Hepatocyte (in vitro differentiated cells): ENCODE measurements at regions not wholly inside any gene's neighbourhood (a gene's known extent, or its start where the extent isn't known, plus 50 kb on each side); places are given as distances from the start of the nearest gene placed in this dataset.

Source experiments
- DNase-seq: peaks from one replicate; pipeline ENCODE4 v3.0.0-alpha.2; 2016; ENCODE audit warnings: low spot score
- H2AFZ ChIP-seq: fragments of 200-600 bp; sonication (generic); 2 replicates; pipeline ENCODE4 v1.6.0; 2016; ENCODE audit warnings: antibody characterized with exemption, mild to moderate bottlenecking
- H3K27ac ChIP-seq: fragments of 200-600 bp; sonication (generic); 2 replicates; pipeline ENCODE4 v1.5.1; 2016; ENCODE audit warnings: mild to moderate bottlenecking
- H3K27me3 ChIP-seq: fragments of 200-600 bp; sonication (generic); 2 replicates; pipeline ENCODE4 v1.6.1; 2016
- H3K36me3 ChIP-seq: fragments of 200-600 bp; sonication (generic); replicated peaks from 2 replicates; pipeline ENCODE4 v1.5.1; 2016; ENCODE audit warnings: low read depth; ENCODE audit not compliant: insufficient read depth
- H3K4me1 ChIP-seq: fragments of 200-600 bp; sonication (generic); 2 replicates; pipeline ENCODE4 v1.5.1; 2016; ENCODE audit warnings: mild to moderate bottlenecking, moderate library complexity; ENCODE audit not compliant: insufficient read depth
- H3K4me2 ChIP-seq: fragments of 200-600 bp; sonication (generic); 2 replicates; pipeline ENCODE4 v1.6.0; 2016
- H3K4me3 ChIP-seq: fragments of 200-600 bp; sonication (generic); 2 replicates; pipeline ENCODE4 v1.5.1; 2016; ENCODE audit warnings: mild to moderate bottlenecking
- H3K79me2 ChIP-seq: fragments of 200-600 bp; sonication (generic); 2 replicates; pipeline ENCODE4 v1.6.0; 2017; ENCODE audit warnings: mild to moderate bottlenecking
- H3K9me2 ChIP-seq: fragments of 200-600 bp; sonication (generic); replicated peaks from 2 replicates; pipeline ENCODE4 v1.6.0; 2017; ENCODE audit warnings: mild to moderate bottlenecking; ENCODE audit not compliant: insufficient read depth
- H3K9me3 ChIP-seq: fragments of 200-600 bp; sonication (generic); 2 replicates; pipeline ENCODE4 v1.5.1; 2016; ENCODE audit warnings: low read depth, mild to moderate bottlenecking
- H4K20me1 ChIP-seq: fragments of 200-600 bp; sonication (generic); 2 replicates; pipeline ENCODE4 v1.6.0; 2016; ENCODE audit warnings: mild to moderate bottlenecking; ENCODE audit not compliant: insufficient read depth, poor library complexity, severe bottlenecking
- CTCF ChIP-seq: fragments of 200-600 bp; sonication (generic); IDR thresholded peaks from 2 replicates; pipeline ENCODE4 v1.5.1; 2016; ENCODE audit warnings: antibody characterized with exemption, mild to moderate bottlenecking; ENCODE audit not compliant: poor library complexity
- EZH2 ChIP-seq: fragments of 200-600 bp; sonication (generic); IDR thresholded peaks from 2 replicates; pipeline ENCODE4 v1.6.1; 2016; ENCODE audit warnings: antibody characterized with exemption, mild to moderate bottlenecking, borderline replicate concordance
- EZH2phosphoT487 ChIP-seq: fragments of 200-600 bp; sonication (generic); IDR thresholded peaks from one replicate; pipeline ENCODE4 v1.6.1; 2018; ENCODE audit warnings: antibody characterized with exemption, mild to moderate bottlenecking, low read depth, moderate library complexity; ENCODE audit not compliant: unreplicated experiment, severe bottlenecking
- WGBS: methylation state at CpG from one replicate; pipeline ENCODE4 v1.1.6; 2016; ENCODE audit warnings: low lambda C conversion rate; ENCODE audit errors: missing lambda C conversion rate; 5-methylcytosine and 5-hydroxymethylcytosine counted together

- H2AFZ ChIP-seq, result no peak overlapping the region
- H3K4me2 ChIP-seq, result no peak overlapping the region
- H3K4me3 ChIP-seq, result no peak overlapping the region
- no peak overlapping the region for H3K27ac ChIP-seq
- H3K9me3 ChIP-seq, result no peaks in the 10 kb centered on the region
- no peaks in the 10 kb centered on the region for H3K79me2 ChIP-seq
- DNase-seq, result no peak
- H3K27me3 ChIP-seq, result no peaks in the 10 kb centered on the region
- H3K36me3 ChIP-seq, result no peaks in the 10 kb centered on the region
- no peaks in the 10 kb centered on the region for H4K20me1 ChIP-seq
- no peak for TF ChIP-seq EZH2
- no peak for TF ChIP-seq CTCF
- TF ChIP-seq EZH2phosphoT487, result no peak
- H3K4me1 ChIP-seq, result no peaks in the 10 kb centered on the region
- WGBS, result 86% methylated on average over 6 of the region's 6 CpGs
- H3K9me2 ChIP-seq, result no peaks in the 10 kb centered on the region
Observed at GRCh38 chr10:130739016-130739756, 572.3 kb downstream of the TCERG1L start.

- H3K4me1 ChIP-seq, result no peaks in the 10 kb centered on the region
- TF ChIP-seq EZH2phosphoT487 (no peak), EZH2 (no peak), CTCF (no peak)
- H3K27me3 ChIP-seq, result no peaks in the 10 kb centered on the region
- no peak for DNase-seq
- no peaks in the 10 kb centered on the region for H3K36me3 ChIP-seq
- H3K79me2 ChIP-seq, result no peaks in the 10 kb centered on the region
- H3K4me3 ChIP-seq, result no peak overlapping the region
- WGBS, result 81% methylated on average over 9 of the region's 9 CpGs
- no peaks in the 10 kb centered on the region for H3K9me2 ChIP-seq
- no peak overlapping the region for H2AFZ ChIP-seq
- no peak overlapping the region for H3K27ac ChIP-seq
- H3K9me3 ChIP-seq, result no peaks in the 10 kb centered on the region
- H3K4me2 ChIP-seq, result no peak overlapping the region
- H4K20me1 ChIP-seq, result no peaks in the 10 kb centered on the region
Observed at GRCh38 chr10:130739757-130740145, 571.8 kb downstream of the TCERG1L start.

GRCh38 chr10:130740166-130740565 is 571.4 kb downstream of the TCERG1L start:
- 87% methylated on average over 11 of the region's 11 CpGs for WGBS
- Histone ChIP-seq H3K27ac (no peak overlapping the region), H3K4me3 (no peak overlapping the region), H3K9me3 (no peaks in the 10 kb centered on the region), H3K4me1 (no peaks in the 10 kb centered on the region), H4K20me1 (no peaks in the 10 kb centered on the region), H3K36me3 (no peaks in the 10 kb centered on the region), H3K9me2 (no peaks in the 10 kb centered on the region), H3K4me2 (no peak overlapping the region), H3K79me2 (no peaks in the 10 kb centered on the region), H2AFZ (no peak overlapping the region), H3K27me3 (no peaks in the 10 kb centered on the region)
- no peak for DNase-seq
- TF ChIP-seq CTCF (no peak), EZH2 (no peak), EZH2phosphoT487 (no peak)
